HL-60 (cell line): ENCODE measurements at regions not wholly inside any gene's neighbourhood (a gene's known extent, or its start where the extent isn't known, plus 50 kb on each side); places are given as distances from the start of the nearest gene placed in this dataset.
A peak's percentile ranks its signal among the peaks of the same experiment; 100 is the strongest.
"Not testable (repeated sequence)": the region's sequence is repeated elsewhere in the genome, so short reads cannot be mapped to it uniquely, and the experiment has no call there.

ENCODE experiments used
- DNase-seq, 2 experiments: peaks; one replicate each; pipeline ENCODE4 v3.0.0-alpha.2; 2010 to 2020; ENCODE audit warnings: low read depth in 1 of 2, low spot score in 1 of 2
- H3K27ac ChIP-seq: fragments of 250-450 bp; sonication (Bioruptor Pico); replicated peaks from 2 replicates; pipeline ENCODE4 v1.5.1; 2020; ENCODE audit warnings: mild to moderate bottlenecking, moderate library complexity
- H3K27me3 ChIP-seq: fragments of 250-450 bp; sonication (Bioruptor Pico); 2 replicates; pipeline ENCODE4 v1.5.1; 2021; ENCODE audit warnings: mild to moderate bottlenecking, moderate library complexity; ENCODE audit not compliant: insufficient read depth, poor library complexity, severe bottlenecking
- H3K4me3 ChIP-seq: replicated peaks from 2 replicates; pipeline ENCODE4 v1.5.1; 2011; ENCODE audit warnings: mild to moderate bottlenecking, control low read depth, low read length; ENCODE audit not compliant: insufficient read depth
- GABPA ChIP-seq: IDR thresholded peaks from 2 replicates; pipeline ENCODE4 v1.6.1; 2012; ENCODE audit warnings: low read depth
- POLR2AphosphoS5 ChIP-seq: IDR thresholded peaks from 2 replicates; pipeline ENCODE4 v1.6.1; 2012; ENCODE audit warnings: low read depth
- SPI1 ChIP-seq: IDR thresholded peaks from 2 replicates; pipeline ENCODE4 v1.6.1; 2012; ENCODE audit warnings: low read depth, mild to moderate bottlenecking, borderline replicate concordance
- TF ChIP-seq, protein P1 (sequence below): IDR thresholded peaks from 2 replicates; pipeline ENCODE4 v1.6.1; 2012; ENCODE audit warnings: low read depth; ENCODE audit not compliant: insufficient replicate concordance
- TF ChIP-seq, protein P2 (sequence below): IDR thresholded peaks from one replicate; pipeline ENCODE4 v1.5.1; 2011; ENCODE audit warnings: low read length, control low read depth, inconsistent platforms; ENCODE audit not compliant: insufficient read depth

DNA sequence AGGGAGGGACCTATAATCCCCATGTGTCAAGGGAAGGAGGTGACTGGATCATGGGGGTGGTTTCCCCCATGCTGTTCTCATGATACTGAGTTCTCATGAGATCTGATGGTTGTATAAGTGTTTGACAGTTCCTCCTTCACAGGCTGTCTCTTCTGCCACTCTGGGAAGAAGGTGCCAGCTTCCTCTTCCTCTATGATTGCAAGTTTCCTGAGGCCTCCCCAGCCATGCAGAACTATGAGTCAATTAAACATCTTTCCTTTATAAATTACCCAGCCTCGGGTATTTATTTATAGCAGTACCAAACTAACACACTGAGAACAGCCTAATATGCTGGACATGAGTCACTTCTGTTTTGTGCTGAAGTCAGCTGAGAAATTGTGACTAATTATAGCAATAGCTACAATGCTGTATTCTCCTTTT is 656.9 kb upstream of the CPEB2 start:
- DNase-seq: peak in 1 of 2 experiments; percentile 3
- Histone ChIP-seq H3K27me3 (no peaks in the 10 kb centered on the region), H3K4me3 (no peak overlapping the region), H3K27ac (no peak overlapping the region)
- TF ChIP-seq SPI1: 0 out of 2 replicates have a peak, but pooled peaks have one; percentile 4
- TF ChIP-seq, protein P1, sequence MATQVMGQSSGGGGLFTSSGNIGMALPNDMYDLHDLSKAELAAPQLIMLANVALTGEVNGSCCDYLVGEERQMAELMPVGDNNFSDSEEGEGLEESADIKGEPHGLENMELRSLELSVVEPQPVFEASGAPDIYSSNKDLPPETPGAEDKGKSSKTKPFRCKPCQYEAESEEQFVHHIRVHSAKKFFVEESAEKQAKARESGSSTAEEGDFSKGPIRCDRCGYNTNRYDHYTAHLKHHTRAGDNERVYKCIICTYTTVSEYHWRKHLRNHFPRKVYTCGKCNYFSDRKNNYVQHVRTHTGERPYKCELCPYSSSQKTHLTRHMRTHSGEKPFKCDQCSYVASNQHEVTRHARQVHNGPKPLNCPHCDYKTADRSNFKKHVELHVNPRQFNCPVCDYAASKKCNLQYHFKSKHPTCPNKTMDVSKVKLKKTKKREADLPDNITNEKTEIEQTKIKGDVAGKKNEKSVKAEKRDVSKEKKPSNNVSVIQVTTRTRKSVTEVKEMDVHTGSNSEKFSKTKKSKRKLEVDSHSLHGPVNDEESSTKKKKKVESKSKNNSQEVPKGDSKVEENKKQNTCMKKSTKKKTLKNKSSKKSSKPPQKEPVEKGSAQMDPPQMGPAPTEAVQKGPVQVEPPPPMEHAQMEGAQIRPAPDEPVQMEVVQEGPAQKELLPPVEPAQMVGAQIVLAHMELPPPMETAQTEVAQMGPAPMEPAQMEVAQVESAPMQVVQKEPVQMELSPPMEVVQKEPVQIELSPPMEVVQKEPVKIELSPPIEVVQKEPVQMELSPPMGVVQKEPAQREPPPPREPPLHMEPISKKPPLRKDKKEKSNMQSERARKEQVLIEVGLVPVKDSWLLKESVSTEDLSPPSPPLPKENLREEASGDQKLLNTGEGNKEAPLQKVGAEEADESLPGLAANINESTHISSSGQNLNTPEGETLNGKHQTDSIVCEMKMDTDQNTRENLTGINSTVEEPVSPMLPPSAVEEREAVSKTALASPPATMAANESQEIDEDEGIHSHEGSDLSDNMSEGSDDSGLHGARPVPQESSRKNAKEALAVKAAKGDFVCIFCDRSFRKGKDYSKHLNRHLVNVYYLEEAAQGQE: no peak

DNA sequence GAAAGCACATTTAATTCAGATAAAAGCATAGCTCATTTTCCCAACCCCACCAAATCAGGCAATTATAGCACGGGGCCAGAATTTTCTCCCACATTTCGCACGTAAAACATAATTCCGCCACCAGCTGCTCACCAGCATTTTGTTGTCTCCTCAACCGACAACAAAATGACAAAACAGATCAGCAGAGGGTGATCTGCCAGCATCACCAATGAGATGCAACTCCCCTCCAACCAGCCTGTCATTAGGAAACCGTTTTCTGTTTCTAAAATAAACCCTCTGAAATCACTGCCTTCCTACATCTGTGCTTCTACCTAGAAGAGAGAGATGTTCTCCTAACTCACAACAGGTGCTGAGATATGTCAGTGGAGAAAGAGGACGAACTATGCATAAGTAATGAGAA is 654.8 kb upstream of the CPEB2 start:
- DNase-seq: no peak
- Histone ChIP-seq H3K27me3 (no peaks in the 10 kb centered on the region), H3K27ac (no peak overlapping the region), H3K4me3 (no peak overlapping the region)
- TF ChIP-seq GABPA (no peak), POLR2AphosphoS5 (no peak), SPI1 (no peak)
- TF ChIP-seq, protein P2, sequence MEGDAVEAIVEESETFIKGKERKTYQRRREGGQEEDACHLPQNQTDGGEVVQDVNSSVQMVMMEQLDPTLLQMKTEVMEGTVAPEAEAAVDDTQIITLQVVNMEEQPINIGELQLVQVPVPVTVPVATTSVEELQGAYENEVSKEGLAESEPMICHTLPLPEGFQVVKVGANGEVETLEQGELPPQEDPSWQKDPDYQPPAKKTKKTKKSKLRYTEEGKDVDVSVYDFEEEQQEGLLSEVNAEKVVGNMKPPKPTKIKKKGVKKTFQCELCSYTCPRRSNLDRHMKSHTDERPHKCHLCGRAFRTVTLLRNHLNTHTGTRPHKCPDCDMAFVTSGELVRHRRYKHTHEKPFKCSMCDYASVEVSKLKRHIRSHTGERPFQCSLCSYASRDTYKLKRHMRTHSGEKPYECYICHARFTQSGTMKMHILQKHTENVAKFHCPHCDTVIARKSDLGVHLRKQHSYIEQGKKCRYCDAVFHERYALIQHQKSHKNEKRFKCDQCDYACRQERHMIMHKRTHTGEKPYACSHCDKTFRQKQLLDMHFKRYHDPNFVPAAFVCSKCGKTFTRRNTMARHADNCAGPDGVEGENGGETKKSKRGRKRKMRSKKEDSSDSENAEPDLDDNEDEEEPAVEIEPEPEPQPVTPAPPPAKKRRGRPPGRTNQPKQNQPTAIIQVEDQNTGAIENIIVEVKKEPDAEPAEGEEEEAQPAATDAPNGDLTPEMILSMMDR: no peak
- TF ChIP-seq, protein P1: no peak

DNA sequence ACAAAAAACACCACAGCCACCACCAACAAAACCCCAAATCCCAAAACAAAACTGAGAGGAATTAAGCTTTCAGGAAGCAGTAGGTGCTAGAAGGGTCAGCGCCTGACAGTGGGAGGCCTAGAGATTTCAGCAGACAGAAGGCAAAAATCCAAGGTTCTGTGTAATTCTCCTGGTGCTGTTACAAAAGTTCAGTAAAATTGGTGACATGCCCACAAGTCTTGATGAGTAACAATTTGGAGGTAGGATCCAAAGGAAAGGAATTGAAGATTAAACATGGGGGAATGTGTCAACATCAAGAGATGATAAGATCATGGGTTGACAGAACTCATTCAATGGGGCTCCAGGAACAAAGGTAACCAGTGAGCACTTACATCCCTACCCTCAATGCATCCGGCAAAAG is 653.8 kb upstream of the CPEB2 start:
- no peak for DNase-seq
- Histone ChIP-seq H3K27ac (no peak overlapping the region), H3K27me3 (no peaks in the 10 kb centered on the region), H3K4me3 (no peak overlapping the region)
- TF ChIP-seq SPI1: no peak

DNA sequence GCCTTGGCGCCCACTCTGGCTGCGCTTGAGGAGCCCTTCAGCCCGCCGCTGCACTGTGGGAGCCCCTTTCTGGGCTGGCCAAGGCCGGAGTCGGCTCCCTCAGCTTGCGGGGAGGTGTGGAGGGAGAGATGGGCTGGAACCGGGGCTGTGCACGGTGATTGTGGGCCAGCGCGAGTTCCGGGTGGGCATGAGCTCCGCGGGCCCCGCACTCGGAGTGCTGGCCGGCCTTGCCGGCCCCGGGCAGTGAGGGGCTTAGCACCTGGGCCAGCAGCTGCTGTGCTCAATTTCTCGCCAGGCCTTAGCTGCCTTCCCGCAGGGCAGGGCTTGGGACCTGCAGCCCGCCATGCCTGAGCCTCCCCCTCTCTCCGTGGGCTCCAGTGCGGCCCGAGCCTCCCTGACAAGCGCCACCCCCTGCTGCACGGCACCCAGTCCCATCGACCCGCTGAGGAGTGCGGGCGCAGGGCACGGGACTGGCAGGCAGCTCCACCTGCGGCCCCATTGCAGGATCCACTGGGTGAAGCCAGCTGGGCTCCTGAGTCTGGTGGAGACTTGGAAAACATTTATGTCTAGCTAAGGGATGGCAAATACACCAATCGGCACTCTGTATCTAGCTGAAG is 643.6 kb upstream of the CPEB2 start:
- DNase-seq, H3K27ac ChIP-seq, H3K27me3 ChIP-seq, H3K4me3 ChIP-seq: not testable (repeated sequence)

DNA sequence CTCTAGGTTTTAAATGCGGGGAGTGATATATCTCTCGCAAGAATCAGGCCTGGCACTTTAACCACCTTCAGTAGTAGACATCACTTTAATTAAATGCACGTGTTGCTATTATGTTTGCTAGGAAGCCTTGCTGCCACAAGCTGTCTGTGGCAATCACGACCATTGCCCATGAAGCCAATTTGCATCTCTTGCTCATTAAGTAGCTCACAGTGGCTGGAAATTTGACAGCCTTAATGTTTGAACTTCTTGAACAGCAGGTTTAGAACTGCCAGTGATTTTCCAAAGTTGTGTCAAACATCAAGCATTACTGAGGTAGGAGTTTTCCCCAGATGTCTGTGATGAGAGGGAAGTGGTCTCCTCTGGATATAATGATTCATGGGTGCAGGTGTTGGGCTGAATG is 642.3 kb upstream of the CPEB2 start:
- no peak for TF ChIP-seq GABPA
- TF ChIP-seq, protein P2: no peak
- TF ChIP-seq SPI1: no peak
- TF ChIP-seq POLR2AphosphoS5: no peak
- TF ChIP-seq, protein P1: no peak

More for the DNA sequence above, 642.3 kb upstream of the CPEB2 start:
- no peaks in the 10 kb centered on the region for H3K27me3 ChIP-seq
- no peak overlapping the region for H3K4me3 ChIP-seq
- no peak overlapping the region for H3K27ac ChIP-seq
- no peak for DNase-seq
